ENCODE measurements at regions not wholly inside any gene's neighbourhood (a gene's known extent, or its start where the extent isn't known, plus 50 kb on each side); places are given as distances from the start of the nearest gene placed in this dataset.

DNA sequence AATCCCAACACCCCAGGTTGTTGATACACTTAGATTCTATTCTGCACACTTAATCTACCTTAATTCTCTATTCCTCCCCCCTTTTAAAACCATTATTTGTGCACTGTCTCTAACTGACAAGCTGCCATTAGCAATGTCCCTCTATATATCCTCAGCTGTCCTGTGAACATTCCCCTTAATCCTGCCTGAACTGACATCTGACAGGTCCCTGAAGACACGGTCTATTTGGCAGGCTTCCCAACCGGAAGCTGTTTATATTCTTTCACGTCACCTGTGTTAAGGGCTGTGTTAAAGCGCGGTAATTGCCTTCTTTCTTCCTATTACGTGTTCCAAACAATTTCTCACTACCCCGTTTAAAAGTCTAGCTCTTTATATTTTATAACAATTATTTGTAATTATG lies 277.3 kb downstream of the CDH9 start:
- TF ChIP-seq FOXM1 (IDR thresholded peaks at IDR 0.05; ENCODE audit: borderline replicate concordance) (no peak), PKNOX1 (IDR thresholded peaks at IDR 0.05) (no peak), ARNT (IDR thresholded peaks at IDR 0.05) (no peak), TARDBP (IDR thresholded peaks at IDR 0.05) (no peak), BHLHE40 (IDR thresholded peaks at IDR 0.05; ENCODE audit: borderline replicate concordance) (no peak), NFRKB (IDR thresholded peaks at IDR 0.05) (no peak), SP1 (IDR thresholded peaks at IDR 0.05) (no peak), HDGF (IDR thresholded peaks at IDR 0.05; ENCODE audit: borderline replicate concordance) (no peak), FOXK2 (IDR thresholded peaks at IDR 0.05) (no peak), FOXA1 (IDR thresholded peaks at IDR 0.05) (no peak), CTBP1 (IDR thresholded peaks at IDR 0.05; ENCODE audit: borderline replicate concordance) (no peak), SUZ12 (IDR thresholded peaks at IDR 0.05) (no peak), L3MBTL2 (conservative IDR thresholded peaks at IDR 0.05) (no peak)

Measured in HEK293T (cell line).